ENCODE measurements at regions not wholly inside any gene's neighbourhood (a gene's known extent, or its start where the extent isn't known, plus 50 kb on each side); places are given as distances from the start of the nearest gene placed in this dataset.
"Not testable (repeated sequence)": the region's sequence is repeated elsewhere in the genome, so short reads cannot be mapped to it uniquely, and the experiment has no call there.

DNA sequence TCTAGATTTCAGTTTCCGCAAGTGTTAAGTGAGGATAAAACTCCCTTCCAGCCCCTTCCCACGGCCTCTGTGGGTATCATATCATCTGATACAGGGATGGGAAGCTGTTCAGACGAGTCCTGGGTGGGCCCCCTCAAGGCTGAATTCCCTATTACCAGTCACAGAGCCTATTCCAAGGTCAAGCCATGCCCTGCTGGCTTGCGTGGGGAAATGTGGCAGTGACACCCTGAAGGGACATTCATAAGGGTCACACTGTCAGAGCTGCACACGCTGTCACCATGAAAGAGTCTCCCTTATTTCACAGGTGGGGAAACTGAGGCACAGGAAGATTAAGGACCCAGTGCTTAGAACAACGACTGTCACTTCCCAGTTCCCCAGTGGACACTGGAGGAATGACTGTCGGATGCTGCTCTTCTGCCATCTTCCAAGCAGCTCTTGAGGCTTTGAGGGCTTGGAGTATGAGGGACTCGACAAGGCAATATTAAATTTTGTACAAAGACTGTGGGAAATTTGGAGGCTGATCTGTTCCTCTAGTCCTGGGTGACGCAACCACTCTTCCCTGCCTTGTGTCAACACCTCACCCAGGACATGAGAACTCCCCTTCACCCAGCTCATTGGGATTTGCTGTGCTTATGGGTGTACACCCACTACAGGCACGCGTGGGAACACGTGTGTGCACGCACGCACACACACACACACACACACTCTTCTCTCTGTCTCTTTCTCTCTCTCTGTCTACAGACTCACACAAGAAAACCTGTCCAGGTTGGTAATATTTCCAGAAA, 386.0 kb downstream of the RPS24 start:
- no peak for DNase-seq

DNA sequence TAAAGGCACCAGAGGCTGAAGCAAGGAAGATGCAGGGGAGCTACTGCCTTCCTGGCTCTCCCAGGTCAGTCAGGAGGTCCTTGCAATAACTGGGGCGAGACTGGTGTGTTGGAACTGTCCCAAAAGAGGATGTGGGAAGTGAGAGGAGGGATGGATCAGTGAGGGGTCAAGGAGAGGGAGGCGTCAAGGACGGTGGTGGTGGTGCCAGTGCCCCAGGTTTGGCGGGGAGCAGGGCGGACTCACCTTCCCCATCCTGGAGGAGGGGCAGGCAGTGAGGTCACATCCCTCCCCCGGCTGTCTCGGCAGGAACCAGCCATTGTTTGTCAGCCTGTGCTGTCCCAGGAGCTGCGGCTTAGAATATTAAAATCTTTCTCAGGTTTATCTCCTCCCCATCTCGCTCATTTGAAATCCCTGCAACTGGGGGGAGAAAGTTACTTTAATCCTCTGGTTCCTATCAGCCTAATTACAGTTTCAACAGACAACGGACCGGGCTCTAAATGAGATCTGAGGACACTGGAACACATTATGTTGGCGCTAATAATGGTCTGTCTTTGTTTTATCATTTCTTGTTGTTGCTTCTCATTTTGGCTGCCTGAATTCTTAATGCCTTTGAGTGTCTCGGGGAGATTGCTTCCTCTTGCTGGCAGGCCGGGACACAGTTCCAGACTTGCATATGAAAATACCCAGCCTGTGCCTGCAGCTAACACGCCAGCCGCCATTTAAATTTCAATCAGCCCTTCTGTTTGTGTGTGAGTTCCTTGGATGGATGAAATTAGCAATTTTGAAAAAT, 387.5 kb downstream of the RPS24 start:
- no peak for DNase-seq

DNA sequence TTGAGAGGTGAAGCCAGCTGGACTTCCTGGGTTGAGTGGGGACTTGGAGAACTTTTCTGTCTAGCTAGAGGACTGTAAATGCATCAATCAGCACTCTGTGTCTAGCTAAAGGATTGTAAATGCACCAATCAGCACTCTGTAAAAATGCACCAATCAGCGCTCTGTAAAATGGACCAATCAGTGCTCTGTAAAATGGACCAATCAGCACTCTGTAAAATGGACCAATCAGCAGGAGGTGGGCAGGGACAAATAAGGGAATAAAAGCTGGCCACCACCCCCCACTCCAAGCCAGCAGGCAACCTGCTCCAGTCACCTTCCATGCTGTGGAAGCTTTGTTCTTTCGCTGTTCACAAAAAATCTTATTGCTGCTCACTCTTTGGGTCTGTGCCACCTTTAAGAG, 390.4 kb downstream of the RPS24 start:
- DNase-seq = not testable (repeated sequence)

DNA sequence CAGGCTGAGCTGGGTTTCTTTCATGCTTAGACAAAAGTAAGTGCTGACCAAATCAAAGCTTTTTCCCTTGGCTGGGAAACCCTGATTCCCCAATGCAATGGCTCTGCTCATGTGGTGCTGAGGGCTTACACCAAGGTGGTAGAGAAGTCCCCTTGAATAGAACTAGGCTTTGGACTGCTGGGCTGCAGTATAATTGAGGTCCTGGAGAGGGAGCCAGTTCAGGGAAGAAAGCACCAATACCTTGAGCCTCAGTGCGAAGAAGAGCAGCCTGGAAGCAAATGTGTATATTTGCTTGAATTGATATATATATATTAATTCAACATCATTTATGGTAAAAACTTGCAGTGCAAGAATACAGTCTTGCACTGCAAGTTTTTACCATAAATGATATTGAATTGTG, 391.1 kb downstream of the RPS24 start:
- no peak for DNase-seq

DNA sequence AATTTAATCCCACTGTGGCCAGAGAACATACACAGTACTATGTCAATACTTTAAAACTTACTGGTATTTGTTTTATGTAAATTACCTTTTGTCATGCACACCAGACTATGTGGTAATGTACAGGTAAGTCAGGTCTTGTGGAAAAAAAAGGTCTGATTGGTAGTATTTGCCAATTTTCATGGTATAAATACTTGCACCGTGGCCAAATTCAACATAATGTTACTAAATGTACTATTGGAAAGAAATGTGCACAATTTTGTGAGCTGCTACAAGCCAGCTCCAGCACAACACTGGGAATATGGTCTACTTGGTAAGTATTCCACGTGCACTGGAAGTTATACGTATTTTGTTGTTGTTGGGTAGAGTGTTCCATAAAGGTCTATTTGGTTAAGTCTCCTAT, 392.5 kb downstream of the RPS24 start:
- no peak for DNase-seq

DNA sequence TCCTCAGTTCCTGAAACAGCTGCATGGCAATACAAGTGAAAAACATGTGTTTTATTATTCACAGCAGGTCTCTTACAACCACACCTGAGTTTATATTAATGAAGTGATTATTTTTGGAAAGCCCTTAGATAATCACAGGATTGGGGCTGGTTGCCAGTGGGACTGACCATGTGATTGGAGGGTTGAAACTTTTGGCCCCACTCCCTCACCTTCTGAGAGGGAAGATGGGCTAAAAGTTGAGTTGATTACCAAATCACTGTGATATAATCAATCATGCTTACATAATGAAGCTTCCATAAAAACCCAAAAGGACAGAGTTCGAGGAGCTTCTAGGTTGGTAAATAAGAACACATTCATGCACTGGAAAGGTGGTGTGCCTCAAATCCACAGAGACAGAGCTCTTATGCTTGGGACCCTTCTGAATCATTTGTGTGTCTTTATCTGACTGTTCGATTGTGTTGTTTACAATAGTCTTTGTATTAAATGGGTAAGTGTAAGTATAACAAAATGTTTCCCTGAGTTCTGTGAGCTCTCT, 393.9 kb downstream of the RPS24 start:
- DNase-seq = no peak

DNA sequence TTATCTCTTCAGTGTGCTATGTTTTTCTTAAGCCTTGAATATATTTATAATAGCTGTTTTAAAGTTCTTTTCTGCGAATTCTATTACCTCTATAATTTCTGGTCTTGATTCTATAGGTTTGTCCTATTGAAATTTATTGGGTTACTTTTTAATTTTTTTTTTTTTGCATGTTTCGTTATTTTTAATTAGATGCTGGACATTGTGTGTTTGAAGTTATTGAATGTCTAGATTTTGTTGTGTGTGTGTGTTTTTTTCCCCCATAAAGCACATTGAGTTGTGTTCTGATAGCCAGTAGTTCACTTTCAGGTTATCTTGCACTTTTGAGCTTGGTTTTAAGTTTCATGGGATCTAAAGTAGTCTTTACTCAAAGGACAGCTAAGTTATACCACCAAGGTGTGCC, 394.9 kb downstream of the RPS24 start:
- DNase-seq = no peak

DNA sequence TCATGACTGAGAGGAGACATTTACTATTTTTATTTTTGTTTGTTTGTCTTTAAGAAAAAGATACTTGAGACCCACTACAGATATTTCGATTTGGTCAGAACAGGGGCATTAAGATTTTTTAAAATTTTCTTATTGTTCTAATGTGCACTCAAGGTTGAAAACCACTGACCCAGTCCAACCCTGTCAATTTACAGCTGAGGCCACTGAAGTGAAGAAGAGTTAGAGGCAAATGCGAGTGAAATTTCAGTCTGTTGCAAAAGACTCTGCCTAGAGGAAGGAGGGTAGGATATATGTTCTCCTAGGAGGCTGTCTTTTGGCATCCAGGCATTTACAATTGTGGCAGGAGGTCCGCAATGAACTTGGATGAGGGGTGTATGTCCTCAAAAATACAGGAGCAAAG, 396.3 kb downstream of the RPS24 start:
- no peak for DNase-seq

DNA sequence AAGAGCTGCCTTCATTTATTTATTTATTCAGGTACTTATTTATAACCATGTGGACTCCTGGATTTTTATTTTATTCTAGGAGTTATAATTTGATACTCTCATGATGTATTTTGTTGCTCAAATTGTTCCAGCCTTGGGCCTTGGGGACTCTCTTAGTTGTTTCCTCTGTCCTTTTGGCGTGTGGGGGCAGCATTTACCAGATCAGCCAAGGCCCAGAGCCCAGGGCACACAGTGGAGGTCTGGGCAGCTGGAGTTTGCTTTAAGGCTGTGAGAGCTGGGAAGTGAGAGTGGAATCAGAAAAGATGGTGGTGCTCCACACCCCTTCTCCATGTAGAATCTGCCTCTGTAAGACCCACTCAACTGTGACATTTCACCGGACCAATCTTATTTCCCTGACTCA, 398.9 kb downstream of the RPS24 start:
- DNase-seq = no peak

DNA sequence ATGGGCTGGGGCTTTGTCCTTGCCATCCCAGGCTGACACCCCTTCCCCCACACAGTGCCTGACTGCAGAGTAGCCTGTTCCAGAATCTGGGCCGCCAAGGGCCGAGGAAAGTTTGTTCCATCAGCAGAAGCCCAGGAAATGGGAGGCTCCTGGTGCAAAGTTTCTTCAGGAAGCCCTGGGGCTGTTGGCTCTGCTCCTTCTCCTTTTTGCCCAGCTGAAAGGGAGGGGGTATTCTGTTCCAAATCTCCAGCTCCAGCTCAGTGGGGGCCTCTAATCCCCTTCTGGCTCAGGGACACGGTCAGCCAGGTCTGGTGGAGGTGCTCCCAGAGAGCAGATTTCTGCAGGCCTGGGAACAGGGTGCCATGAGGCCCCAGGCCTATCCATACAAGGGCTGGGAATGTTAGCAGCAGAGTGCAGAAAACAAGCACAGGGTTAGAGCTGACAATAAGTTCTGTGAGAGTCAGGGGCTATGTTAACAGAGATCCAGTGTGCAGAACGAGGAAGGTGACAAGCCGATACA, 399.5 kb downstream of the RPS24 start:
- no peak for DNase-seq

DNA sequence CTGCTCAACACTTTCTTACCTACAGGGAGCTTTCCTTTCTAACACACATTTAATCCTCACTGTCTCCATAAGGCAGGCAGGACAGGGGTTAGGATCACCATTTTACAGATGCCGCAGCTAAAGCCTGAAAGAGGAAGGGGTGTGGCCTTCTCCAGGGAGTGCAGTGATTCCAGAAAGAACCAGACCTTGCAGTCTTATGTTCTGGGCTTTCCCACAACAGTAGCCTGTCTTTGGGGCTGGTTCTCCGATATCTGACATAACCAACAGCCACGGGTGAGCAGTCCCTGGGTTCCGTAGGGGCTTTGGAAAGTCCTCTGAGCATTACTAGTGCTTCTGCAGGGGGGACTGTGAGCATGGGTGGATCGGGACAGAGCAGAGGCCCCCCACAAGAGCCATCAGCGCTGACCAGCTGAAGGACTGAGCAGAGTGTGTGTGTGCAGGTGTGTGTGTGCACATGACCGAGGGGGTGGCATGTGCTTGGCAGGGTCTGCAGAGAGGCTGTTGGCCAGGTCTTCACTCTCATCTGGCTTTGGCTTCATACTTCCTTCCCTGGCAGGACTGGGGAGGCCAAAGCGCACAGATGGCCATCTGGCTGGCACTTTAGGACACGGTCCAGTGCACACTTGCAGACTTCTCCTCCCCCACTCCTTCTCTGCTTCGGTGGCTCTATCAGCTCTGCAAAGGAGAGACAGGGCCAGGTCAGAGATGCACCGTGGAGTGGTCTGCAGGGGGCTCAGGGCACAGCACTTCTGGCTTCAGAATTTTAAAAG, 400.3 kb downstream of the RPS24 start:
- DNase-seq = no peak

DNA sequence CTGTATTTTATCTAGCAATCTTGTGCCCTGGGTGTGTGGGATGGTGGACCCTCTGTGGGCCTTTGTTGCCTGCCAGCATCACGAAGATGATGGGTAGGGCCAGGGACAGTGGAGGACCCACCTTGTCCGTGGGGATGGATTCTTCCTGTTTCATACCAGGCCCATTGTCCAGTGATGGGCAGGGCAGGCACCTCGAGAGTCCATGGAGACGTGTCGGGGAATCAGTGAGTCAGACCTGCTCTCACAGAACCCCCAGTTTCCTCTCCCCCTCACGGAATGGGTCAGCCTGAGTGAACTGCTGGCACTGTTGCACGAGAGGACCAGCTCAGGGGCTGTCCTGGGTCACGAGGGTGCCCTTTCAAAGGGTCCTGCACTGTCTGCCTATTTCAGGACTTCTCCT, 401.2 kb downstream of the RPS24 start:
- no peak for DNase-seq

DNA sequence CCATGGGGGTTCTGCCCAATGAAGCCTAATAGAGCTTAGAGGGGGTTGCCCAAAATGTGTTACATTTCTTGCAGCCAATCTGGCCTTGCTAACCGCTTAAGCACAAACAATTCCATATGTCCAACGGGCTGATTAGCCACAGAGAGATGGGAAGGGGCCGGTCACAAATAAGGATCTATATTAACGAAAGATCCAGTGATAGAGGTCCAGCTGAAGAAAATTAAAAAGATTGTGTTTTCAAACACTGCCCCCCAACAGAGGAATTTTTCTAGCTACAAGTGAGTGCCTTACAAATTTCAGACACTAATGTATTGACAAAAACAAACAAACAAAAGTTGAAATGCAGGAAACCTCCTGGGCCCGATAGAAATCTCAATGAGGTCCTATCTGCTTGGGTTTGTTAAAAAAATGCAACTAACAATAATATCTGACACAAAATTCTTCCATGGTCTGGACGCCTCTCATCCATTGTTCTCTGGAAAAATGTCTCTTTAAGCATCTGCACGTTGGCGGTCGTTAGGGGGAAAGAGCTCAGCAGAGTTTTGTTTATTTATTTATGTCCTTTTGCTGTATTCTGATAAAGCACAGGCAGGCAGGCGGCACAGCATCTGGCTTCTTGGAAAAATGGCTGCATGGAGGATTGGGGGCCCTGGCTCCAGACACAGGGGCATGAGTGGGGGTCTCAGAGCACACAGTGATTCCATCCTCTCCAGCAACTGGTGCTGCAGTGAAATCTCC, 402.0 kb downstream of the RPS24 start:
- no peak for DNase-seq

DNA sequence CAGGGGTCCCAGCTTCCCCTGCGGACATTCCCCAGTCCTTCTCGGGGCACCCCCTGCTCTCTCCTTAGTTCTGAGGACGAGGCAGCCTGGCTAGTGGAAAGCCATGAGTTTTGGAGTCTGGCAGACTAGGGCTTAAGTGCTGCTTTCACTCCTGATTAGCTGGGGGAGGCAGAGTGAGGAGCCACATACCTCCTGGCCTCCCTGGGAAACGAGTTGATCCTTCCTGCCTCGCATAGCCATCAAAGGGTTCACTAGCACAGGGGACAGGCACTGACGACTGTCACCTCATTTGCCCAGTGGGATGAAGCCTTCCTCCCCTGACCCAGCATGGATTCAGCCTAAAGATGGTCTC, 402.5 kb downstream of the RPS24 start:
- no peak for DNase-seq

DNA sequence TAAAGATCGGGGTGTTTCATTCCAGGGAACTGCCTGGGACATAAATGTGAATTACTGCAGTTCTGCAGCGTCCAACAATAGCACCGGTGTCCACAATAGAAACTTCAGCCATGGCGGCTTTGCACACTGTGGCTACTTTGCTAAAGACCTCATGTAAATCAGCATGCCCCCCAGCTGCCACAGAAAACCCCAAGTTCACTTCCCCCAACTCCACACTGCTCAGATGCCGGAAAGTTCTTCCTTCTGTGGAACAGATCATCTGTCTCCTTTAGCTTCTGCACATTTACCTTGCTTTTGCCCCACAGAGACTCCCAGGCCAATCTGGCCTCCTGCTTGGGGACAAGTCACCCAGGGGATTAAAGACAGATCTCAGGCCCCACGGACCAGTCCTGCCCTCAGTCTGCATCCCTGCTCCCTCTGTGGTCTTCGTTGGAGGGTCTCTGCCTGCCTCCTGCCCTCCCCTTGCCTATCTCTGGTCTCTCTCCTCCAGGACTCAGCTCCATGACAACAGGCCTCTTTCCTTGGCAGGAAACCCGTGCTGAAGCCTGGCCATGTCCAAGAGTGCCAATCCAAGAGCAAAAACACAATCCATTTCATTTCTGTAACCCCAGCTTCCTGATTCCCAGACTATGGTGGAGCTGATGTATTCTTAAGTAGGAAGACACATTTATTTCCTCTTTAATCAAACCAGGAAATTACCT, 403.2 kb downstream of the RPS24 start:
- no peak for DNase-seq

DNA sequence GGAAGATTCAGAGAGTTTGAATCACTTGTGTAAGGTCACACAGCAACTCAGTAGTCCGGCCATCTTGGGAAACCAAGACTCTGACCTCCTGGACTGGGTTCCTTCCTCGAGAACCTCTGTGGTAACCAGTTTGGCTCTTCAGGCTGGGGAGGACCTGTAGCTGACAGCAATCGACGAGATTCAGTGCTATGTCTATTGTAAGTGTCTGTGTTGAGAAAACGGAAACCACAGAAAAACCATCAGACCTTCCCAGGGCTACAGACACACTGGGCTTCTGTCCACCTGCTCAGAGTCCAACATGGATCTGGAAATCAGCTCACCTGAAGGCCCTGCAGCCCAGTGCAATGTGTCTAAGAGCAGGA, 403.7 kb downstream of the RPS24 start:
- DNase-seq = no peak

DNA sequence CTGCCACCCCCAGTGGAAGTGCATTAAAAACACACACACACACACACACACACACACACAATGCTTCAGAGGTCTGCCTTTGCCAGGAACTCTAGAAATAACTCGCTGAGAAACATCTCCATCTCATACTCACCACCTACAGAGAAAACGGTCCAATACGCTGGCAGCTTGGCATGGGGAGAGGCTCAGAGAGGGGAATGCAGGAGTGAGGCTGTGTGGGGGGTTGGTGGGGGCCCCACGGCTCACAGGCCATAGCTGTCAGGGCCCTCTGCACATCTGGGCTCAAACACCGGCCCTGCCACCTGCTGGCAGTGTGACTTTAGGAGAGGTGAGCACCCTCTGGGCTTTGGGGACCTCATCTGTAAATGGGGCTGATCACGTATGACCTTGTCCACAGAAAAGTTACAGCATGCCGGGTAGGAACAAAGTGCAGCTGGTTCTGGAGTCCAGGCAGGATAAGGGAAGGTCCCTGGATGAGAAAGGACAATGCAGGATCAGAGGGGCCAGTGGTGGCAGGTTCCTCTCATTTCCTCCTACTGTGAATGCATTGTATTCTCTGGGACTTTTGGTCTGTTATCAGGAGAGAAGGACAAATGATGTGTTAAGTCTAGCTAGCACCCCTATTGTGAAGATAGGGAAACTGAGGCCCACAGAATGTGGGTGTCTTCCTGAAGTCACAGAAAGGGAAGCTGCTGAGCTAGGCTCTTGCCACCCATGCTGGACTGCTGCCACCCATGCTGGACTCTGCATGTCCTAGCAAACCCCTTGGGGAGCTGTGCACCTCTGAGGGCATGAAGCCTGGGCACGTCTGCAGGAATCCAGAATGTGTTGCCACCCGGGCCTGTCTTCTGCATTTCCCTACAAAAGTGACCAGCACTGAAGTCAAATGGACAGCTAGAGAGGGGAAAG, 404.6 kb downstream of the RPS24 start:
- no peak for DNase-seq

DNA sequence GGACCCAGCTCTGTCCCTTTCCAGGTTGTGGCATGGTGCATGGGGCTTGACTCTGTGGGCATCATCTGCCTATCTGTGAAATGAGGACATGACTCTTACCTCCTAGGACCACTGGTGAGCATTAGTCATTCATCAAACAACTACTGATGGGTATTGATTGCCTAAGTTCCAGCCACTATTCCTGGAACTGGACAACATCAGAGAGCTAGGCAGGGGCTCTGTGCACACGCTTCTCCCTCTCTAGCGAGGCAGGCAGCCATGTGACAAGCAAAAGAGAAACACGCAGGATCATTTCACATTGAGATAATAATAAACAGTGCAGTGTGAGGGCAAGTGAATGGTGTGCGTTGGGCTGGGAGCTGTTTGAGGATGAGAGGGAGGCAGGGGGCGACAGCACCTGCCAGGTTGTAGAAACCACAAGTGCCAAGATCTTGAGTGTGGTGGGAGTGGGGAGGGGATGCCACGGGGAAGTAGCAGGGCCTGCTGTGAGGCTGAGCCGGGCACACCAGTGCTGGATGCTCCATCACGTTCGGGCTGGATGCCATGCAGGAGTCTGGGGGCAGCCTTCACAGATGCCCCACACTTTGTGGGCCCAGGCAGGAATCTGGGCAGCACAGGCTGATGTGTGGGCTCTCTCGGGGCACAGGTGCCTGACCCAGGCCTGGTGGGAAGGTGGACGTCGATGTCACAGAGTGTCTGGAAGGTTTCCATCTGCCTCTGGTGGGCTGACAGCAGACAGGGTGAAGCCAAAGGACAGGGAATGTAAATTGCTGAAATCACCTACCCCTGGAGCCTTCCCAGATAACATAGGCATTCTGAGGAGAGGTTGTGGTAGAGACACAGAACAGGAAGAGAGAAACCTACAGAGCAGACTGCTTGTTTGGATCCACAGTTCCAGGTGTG, 405.5 kb downstream of the RPS24 start:
- no peak for DNase-seq

DNA sequence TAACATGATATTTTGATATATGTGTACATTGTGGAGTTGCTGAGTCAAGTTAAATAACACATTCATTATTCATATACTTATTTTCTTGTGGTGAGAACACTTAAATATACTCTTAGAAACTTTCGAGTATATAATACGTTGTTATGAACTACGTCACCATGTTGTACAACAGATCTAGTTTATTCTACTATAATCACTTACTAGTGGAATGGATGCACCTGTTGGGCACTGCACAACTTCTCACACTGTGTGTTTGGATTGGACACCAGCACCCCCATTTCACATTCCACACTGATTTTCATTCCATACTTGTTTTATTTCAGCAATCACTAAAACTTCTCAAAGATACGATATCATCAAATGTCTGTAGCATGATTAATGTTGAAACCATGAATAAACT, 407.3 kb downstream of the RPS24 start:
- no peak for DNase-seq

DNA sequence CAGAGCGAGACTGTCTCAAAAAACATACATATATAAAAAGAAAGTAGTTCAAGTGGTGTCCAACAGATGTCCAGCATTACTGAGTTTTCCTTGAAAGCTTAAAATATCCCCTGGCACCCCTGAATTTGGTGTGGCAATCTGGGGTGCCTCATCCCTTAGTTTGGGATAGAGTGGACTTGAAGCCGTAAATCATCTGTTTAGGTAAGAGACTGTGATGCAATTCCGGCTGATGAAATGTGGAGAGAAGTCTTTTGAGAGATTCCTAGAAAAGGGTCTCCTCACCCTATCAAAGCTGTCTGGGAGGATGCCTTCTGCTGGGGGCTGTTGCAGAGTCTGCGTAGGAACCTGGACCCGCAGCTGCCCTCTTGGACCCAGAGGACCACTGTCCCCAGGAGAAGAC, 408.0 kb downstream of the RPS24 start:
- no peak for DNase-seq
